NAMALWA (cell line): ENCODE measurements at regions not wholly inside any gene's neighbourhood (a gene's known extent, or its start where the extent isn't known, plus 50 kb on each side); places are given as distances from the start of the nearest gene placed in this dataset.

Experiments
- DNase-seq: peaks from one replicate; pipeline ENCODE4 v3.0.0-alpha.2; 2015; ENCODE audit warnings: low spot score

DNA sequence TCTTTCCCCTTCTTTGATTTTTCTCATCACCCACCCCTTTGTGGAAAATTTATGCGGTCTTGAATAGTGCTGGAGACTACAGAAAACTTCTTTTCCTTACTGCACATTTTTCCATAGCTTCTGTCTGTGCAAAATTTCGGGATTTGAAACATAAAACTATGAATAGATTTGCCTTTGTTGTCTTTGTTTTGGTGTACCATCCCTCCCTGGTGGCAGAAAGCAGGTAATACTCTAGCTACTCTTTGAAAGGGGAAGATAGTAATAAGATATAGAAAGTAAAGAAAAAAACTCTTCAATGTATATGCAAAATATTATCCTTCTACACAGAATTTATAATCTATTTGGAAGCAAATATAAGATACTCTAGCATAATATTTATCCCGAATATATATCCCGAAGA lies 79.1 kb upstream of the LMO3 start:
- peak; percentile 11 for DNase-seq

DNA sequence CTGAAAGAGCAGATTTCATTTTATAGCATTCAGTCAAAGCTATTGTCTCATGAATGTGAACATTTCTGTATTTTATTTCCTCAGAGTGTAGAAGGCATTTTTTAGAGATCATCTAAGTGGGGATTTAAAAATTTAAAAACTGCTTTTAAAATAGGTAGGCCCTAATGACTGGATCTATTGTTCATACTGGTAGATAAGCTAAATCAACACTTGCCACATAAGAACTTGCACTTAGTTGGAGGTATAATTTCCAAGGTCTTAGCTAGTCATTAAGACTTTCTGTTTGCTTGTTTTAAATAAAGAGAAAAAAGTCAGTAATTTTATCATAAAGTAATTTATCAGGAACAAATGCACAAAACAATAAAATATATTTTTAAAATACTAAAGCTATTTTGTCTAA lies 75.2 kb upstream of the LMO3 start:
- DNase-seq: no peak

DNA sequence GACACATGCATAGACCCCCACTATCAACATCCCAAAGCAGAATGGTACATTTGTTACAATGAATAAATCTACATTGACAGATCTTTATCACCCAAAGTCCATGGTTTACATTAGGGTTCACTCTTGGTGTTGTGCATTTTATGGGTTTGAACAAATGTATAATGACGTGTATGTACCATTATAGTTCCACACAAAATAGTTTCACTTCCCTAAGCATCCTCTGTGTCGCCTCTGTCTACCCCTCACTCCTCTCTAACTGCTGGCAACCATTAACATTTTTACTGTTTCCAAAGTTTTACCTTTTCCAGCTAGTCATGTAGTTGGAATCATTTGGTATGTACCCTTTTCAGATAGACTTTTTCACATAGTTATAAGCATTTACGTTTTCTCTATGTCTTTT lies 69.5 kb upstream of the LMO3 start:
- peak; percentile 25 for DNase-seq

DNA sequence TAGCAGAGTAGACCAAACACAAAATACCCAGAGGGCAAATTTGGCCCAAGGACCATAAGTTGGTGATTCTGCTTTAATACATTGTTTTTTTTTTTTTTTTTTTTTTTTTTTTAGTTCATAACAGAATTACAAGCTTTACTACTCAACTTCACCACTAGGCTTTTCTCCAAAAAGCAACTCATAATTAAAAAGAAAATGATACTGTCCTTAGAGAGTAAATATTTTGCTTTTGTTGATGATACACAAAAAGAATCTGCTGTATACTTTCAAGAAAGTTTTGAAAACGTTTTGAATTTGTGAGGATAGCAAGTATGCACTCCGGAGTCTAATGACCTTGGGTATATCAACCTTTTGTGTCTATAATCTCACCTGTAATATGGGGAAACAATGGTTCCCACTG lies 68.9 kb upstream of the LMO3 start:
- DNase-seq: peak; percentile 12

DNA sequence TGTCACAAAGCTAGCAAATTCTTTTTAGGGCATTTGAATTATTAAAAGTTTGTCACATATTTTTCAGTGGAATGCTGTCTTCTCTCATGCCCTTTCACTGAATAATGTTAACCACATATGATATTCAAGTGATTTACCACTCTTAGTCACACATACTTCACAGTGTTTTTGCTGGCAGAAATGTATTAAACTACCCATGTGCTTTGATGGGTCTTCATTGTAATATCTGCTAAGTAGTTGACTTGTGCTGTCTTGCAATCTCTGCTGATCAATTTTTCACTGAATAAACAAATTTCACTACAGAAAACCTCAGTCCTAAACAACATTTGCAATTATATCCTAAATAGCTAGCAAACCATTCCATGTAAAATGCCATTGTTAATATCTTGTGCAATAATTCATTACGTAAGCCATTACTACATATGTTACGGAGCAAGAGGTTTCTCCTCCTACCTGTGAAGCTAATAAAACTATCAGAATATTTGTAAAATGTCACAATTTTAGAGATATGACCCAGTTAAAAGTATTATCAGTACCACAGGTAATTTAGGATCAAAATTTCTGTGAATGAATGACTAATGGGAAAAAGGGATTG lies 64.6 kb upstream of the LMO3 start:
- DNase-seq: no peak

DNA sequence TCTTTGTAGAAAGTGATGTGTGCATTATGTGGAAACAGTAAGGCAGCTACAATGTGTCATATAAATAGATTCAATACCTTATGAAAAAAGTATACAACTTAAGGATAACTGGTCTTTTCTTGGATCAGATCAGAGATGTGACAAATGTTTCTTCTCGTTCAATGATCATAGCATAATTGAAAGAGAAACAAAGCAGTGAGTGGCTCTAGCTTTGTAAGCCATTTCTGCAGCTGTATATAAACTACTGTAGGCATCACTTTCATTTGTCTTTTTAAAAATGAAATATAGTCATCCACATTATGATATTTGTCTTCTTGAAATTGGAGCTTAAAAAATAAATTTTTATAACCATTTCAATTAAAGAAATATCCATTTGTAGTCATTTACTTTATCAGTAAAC lies 63.8 kb upstream of the LMO3 start:
- DNase-seq: no peak

DNA sequence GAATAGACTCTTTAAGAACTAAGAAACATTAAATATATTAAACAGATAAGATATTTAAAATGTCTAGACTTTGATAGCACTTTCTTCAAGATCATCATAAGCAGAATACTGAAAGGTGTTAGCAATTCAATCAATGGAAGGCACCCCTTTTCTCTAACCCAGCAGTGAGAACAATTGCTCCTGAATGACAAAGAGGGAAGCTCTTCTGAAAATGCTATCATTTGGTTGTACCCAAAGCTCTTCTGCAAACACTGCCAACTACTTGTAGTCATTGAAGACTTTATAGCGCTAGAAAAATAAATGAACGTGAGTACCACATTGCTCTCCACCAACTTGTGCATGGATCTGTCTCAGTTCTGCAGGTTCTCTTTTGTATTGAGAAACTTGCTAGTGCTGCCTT lies 62.2 kb upstream of the LMO3 start:
- DNase-seq: no peak

DNA sequence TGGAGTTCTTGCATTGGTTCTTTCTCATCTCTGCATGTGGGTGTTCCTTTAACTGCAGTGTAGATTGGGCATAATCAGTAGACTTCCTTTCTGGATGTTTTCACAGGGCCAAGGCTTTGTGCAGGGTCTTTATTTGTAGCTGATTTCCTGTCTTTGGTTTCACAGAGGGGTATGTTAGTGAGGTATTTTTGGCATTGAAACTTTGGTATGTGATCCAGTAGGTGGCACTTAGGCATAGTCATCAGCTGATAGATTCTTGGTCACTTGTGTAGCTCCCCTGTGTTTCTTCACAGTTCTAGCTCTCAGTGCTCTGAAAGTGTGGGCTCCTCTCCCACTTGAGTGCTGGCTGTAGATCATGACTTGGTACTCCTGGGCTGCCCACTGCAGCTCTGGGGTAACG lies 52.7 kb upstream of the LMO3 start:
- no peak for DNase-seq
